ENCODE measurements at regions not wholly inside any gene's neighbourhood (a gene's known extent, or its start where the extent isn't known, plus 50 kb on each side); places are given as distances from the start of the nearest gene placed in this dataset.
"Not testable (repeated sequence)": the region's sequence is repeated elsewhere in the genome, so short reads cannot be mapped to it uniquely, and the experiment has no call there.

DNA sequence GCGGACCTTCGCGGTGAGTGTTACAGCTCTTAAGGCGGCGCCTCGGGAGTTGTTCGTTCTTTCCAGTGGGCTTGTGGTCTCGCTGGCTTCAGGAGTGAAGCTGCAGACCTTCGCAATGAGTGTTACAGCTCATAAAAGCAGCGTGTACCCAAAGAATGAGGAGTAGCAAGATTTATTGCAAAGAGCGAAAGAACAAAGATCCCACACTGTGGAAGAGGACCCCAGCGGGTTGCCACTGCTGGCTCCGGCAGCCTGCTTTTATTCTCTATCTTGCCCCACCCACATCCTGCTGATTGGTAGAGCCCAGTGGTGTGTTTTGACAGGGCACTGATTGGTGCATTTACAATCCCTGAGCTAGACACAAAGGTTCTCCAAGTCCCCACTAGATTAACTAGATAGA is 941.9 kb downstream of the C4orf33 start:
- DNase-seq (ENCODE audit: insufficient read length, low spot score); FAIRE-seq: not testable (repeated sequence)

DNA sequence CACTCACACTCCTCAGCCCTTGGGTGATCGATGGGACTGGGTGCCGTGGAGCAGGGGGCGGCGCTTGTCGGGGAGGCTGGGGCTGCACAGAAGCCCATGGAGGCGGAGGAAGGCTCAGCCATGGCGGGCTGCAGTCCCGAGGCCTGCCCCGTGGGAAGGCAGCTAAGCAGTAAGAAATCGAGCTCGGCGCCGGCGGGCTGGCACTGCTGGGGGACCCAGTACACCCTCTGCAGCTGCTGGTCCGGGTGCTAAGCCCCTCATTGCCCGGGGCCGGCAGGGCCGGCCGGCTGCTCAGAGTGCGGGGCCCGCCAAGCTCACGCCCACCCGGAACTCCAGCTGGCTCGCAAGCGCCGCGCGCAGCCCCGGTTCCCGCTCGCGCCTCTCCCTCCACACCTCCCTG is 942.6 kb downstream of the C4orf33 start:
- FAIRE-seq; DNase-seq (ENCODE audit: insufficient read length, low spot score): not testable (repeated sequence)

DNA sequence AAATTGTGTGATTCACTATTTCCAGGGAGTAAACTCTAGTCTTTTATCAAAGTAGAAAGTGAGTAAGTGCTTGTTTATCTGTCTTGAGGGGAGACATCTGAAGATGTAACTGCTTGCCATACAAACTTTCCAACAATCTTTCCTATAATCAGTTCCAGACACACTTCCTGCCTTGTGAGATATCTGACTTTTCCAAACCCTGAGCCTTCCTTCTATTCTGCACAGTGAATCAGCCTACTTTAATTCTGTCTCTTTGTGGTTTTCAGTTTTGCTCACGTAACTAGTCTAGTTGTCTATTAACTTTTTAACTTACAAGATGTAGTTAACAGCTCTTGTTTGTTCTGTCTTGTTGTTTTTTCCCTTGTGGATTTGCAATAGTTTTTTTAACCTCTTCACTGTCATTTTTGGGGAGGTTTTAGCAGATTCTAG is 947.8 kb downstream of the C4orf33 start:
- DNase-seq (ENCODE audit: insufficient read length, low spot score) (no peak), FAIRE-seq (peak; percentile 96)

DNA sequence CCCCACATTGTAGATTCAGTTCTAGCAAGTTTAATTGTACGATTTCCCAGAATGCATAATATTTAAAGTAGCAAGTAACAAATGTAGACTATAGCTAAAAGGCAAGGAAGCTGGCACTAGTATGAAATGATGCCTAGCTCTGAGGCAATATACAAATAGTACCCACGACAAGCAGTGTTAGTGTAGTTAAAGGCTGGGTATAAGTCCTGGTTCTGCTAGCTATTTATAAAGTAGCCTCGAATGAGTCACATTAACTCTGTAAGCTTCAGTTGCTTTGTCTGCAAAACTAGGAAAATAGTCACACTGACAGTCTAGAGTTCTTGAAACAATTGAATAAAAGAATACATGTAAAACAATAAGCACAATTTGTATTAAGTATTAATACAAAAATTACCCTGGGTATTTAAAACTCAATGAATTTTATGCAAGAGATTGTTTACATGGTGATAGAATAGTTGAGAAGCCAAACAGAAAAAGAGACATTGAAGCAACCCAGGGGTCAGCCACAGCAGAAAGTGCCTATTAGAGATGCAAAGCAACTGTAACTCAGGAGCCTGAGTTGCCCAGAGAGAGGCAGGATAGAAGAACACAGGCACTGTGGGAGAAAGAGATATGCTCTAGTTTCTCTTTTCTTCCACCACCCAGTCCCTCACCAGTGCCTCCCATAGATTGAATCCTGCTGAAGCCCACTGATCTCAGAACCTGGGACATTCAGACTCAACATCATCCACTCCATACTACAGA is 949.0 kb downstream of the C4orf33 start:
- DNase-seq (ENCODE audit: insufficient read length, low spot score): no peak

DNA sequence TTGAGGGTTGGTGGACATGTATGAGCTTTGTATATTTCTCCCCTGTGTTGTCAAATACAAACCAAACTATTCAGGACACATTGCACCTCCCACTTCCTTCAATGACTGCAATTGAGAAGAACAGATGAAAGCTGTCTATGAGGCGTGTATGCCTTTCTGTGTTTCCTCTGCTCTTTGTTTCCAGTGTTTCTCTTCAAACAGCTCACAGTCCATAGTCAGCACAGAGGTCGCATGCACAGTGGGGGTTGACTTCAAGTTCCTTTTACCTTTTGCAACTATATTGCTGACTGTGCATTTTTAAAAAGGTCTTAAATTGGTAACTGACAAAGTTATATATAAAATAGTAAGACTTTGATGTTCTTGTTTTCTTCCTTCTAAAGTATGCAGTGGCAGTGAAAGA is 957.8 kb downstream of the C4orf33 start:
- DNase-seq (ENCODE audit: insufficient read length, low spot score) (no peak), FAIRE-seq (no peak)

More for the DNA sequence above, 949.0 kb downstream of the C4orf33 start:
- peak; percentile 42 for FAIRE-seq

DNA sequence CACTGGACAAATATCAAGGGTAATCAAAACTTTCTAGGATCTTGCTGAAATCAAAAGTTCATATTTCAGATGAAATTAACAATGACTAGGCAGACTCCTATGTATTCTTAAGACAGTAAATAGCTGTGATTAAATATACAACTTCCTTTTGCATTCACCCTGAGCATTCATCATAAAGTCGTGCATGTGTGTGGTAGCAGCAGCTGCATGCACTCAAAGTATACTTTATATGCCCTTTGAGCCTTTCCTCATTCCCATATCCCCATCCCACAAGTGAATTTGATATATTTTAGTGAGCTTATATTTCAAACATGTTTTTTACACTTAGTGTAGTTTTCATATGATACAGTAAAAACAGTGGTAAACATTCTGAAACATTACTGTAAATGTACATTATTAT is 959.0 kb downstream of the C4orf33 start:
- FAIRE-seq: no peak
- no peak for DNase-seq (ENCODE audit: insufficient read length, low spot score)

DNA sequence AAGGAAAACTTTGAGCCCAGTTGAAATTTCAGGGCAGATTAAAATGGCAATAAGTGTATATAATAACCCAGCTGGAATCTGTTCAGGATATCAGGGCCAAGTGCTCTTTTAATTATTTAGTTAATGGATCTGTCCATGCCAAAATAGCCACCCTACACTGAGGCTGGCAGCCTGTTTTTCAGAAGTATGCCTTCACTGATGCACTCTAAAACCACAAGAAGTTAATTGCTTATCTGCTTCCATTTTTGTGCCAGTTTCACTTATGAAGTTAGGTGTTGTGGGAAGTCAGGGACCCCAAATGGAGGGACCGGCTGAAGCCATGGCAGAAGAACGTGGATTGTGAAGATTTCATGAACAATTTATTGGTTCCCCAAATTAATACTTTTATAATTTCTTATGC is 960.3 kb downstream of the C4orf33 start:
- FAIRE-seq (no peak), DNase-seq (ENCODE audit: insufficient read length, low spot score) (no peak)

DNA sequence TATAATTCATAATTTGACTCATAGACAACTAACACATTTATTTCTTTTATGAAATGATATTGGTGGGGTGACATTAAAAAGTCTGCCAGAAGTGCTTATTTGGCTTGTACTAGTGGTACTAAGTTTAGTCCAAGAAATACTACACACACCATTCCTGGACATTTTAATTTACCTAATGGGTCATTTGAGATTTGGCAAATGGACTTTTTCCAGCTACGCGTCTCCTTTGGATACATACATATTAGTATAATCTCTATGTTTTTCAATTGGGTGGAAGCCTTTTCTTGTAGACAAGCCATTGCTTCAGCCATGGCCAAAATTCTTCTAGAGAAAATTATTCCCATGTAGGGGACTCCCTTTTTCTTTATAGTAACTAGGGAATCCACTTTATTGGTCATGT is 968.5 kb downstream of the C4orf33 start:
- FAIRE-seq (no peak), DNase-seq (ENCODE audit: insufficient read length, low spot score) (no peak)

DNA sequence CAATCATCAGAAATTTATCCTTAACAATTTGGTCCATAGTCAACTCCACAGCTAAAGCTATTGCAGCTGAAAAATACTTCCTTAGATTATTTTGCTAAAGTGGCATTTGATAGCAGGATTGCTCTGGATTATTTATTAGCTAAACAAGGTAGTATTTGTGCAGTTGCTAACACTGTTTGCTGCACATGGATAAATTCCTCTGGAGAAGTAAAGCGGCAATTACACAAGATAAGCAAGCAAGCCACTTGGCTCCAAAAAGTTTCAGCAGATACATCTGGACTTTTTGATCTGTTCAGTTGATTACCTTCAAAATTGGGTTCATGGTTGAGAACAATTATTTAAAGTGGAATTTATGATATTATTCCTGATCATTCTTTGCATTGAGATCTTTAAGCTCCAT is 971.5 kb downstream of the C4orf33 start:
- no peak for DNase-seq (ENCODE audit: insufficient read length, low spot score)

DNA sequence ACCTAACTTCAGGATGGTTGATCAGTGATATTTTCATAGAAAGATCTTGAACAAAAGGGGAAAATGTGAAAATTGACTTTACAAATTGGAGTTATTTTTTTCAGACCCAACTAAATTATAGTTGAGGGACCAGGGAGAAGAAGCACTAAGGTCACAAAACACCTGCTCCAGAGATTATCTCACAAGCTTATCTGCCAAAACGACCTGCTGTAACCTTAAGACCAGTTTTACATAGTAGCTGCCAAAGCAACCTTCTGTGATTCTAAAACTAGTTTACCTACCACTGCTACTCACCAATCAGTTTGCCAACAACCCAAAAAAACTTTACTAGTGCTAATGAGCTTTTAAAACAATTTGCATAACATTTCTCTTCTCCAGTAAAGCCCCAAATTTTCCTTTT is 972.1 kb downstream of the C4orf33 start:
- DNase-seq (ENCODE audit: insufficient read length, low spot score): no peak
- FAIRE-seq: no peak

More for the DNA sequence above, 971.5 kb downstream of the C4orf33 start:
- no peak for FAIRE-seq

DNA sequence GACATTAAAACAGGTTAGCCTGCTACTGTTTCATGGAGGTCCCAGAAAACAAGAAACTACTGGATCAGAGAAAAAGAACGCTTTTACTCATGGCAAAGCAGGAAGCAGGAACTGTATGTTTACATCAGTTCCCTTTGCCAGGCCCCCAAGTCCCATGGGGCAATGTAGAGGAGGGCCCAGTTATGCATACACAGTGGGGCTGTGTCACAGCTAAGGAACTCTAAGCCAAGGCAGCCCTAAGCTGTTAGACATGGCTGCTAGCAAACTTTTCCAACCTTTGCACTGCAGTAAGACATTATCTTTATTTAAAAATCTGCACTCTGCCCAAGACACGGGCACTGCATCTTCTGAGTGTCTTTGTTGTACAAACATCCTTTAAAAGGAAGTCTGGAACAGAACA is 975.8 kb downstream of the C4orf33 start:
- DNase-seq (ENCODE audit: insufficient read length, low spot score): no peak
- no peak for FAIRE-seq

DNA sequence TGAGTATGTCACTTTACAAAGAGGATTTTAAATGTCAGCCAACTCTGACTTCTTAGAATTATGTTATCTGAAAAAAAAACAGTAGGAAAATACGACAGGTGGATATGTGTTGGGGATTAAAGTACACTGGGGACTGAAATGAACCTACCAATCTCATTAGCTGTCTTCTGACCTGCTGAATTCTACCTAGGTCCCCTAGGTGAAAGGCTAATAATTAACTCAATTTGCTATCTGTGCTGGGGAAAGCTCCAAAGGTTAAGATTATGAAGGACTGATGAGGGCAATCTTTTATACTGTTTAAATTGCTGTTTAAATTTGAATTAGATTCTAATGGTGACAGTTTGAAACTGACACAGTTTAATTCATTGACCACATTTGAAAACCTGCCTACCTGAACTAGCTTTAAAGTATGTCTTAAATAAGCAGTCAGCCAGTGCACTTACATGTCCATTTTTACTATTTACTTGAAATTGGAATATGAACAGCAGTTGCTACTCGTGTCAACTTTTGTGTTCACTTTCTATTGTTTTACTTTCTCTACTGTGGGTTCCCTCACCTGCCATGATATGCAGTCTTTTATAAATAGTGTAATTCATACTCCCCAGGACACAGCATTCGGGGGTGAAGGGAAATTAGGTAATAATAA is 977.3 kb downstream of the C4orf33 start:
- no peak for FAIRE-seq

DNA sequence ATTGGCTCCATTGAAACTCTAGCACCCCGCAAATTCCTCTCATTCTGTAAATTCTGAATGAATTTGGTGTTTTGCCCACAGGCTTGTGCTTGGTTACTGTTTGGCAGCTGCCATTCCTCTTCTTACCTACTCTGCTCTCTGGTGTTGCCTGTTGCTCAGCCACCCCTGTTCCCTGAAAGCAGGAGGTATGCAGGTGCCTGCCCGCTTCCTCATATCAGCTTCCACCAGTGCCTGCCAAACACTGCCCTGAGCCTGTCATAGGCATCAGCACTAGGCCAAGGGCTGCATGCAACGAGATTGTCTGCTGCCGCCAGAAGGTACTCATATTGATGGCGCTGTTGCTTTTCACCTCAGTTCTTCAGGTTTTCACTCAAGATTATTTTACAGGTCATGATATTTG is 978.1 kb downstream of the C4orf33 start:
- FAIRE-seq: peak; percentile 31

More for the DNA sequence above, 977.3 kb downstream of the C4orf33 start:
- DNase-seq (ENCODE audit: insufficient read length, low spot score): no peak

DNA sequence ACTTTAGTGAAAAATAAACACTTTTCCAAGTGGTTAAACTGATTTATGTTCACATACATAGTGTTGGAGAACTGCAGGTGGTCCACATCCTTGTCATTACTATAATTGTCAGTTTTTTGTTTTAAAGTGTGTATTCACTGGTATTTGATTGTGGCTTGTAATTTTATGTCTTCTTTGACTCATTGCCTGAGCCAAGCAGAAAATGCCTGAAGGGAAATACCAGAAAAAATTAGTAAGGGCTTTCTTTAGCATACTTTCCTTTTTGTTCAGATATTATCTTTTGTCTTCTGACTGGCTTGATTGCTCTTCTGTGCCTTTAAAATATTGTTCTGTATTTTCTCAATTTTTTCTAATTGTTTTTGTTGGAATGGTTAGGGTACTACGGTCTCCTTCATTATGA is 981.3 kb downstream of the C4orf33 start:
- FAIRE-seq: no peak
- no peak for DNase-seq (ENCODE audit: insufficient read length, low spot score)

More for the DNA sequence above, 978.1 kb downstream of the C4orf33 start:
- no peak for DNase-seq (ENCODE audit: insufficient read length, low spot score)

DNA sequence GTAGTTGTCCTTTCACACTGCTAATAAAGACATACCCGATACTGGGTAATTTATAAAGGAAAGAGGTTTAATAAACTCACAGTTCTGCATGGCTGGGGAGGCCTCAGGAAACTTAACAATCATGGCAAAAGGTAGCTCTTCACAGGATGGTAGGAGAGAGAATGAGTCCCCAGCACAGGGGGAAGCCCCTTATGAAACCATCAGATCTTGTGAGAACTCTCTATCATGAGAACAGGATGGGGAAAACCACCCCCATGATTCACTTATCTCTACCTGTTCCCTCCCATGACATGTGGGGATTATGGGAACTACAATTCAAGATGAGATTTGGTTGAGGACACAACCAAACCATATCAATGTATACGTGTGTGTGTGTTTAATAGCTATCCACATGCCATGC is 983.1 kb downstream of the C4orf33 start:
- not testable (repeated sequence) for FAIRE-seq; DNase-seq (ENCODE audit: insufficient read length, low spot score)

DNA sequence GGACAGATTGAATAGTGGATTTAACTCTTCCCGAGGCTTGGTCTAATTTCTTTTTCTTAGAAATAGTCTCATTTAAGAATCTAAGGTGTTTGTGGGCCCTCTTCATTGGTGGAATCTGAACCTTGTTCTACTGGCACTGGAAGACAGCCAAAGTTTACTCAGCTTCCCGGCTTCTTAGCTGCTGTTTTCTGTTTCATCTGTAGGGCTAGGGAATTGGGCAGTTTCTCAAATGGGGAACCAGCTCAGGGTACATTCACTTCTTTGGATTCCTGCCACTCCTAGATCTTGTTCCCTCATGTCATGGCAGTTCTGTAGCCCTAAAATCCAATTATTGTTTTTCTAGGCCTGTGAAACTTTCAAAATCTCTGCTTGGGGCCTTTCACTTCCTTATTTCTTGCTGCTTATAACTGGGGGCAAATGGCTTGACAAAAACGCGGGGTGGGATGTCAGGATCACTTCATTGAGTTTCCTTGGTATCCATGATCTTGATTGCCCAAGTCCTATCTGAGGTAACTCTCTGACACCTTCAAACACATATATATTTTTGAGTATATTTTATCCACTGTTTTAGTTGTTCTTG is 985.0 kb downstream of the C4orf33 start:
- no peak for FAIRE-seq

DNA sequence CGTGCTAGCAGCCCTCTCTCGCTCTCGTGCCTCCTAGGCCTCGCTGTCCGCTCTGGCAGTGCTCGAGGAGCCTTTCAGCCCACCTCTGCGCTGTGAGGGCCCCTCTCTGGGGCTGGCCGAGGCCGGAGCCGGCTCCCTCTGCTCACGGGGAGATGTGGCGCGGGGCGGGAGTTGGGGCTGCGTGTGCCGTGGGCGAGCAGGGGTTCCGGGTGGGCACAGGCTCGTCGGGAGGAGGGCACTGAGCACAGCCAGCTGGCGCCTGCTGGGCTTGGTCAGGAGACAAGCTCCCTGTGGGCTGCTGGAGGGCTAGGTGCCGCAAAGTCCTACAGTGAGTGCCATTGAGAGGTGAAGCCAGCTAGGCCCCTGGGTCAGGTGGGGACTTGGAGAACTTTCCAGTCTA is 994.5 kb downstream of the C4orf33 start:
- FAIRE-seq: no peak
- DNase-seq (ENCODE audit: insufficient read length, low spot score): no peak

More for the DNA sequence above, 985.0 kb downstream of the C4orf33 start:
- DNase-seq (ENCODE audit: insufficient read length, low spot score): no peak

DNA sequence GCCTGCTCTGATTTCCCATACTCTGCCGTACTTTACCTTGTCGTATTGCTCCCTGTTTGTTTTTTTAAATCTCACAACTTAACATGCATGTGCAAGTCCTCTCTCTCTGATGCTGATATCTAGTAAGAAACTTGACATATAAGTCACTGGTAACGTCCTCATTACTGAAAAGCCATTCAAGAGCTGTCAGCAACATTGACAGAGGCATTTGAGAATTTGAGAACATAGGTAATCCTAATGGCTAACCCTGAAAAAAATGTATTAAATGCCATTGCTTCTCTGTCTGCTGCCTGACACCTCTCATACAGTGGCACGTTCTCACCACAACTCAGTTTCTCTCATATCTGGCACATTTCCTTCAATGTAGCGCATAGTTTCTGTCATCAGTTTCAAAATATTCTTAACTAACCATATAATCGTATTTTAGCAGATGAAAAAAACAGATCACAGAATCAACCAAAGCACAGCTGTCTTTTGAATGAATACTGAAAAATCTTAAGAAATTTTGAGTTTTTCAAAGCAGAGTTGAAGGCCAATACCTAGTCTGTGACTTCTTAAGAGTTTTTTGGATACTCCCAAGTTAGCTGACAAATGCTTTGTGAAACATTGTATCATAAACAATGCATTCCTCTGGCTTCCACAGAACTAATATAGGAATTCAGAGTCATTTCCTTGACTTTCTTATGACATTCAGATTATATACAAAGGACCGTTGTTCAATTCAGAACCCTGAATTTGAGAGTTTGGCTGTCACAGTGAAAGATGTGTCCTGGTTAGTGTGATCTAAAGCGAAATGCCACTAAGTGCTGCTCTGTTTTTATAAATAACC is 996.4 kb downstream of the C4orf33 start:
- no peak for FAIRE-seq
- no peak for DNase-seq (ENCODE audit: insufficient read length, low spot score)

DNA sequence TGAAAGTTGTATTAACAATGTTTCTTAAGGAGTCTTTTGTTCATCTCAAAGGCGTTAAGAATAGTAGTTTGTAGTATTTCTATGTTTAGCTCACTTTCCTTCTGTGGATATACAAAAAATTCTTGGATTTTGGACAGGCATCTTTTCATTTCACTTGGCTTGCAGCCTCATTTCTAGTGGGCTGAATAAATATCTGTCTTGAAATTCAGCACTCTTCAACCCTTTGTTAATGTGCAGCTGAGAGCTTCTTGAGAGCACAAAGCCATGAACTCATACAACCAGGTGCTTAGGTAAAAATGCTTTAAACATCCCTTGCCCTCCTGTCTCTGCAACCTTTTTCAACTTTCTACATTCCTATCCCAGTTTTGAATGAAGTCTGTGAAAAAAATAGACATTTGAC is 1003.2 kb downstream of the C4orf33 start:
- no peak for DNase-seq (ENCODE audit: insufficient read length, low spot score)
- no peak for FAIRE-seq

DNA sequence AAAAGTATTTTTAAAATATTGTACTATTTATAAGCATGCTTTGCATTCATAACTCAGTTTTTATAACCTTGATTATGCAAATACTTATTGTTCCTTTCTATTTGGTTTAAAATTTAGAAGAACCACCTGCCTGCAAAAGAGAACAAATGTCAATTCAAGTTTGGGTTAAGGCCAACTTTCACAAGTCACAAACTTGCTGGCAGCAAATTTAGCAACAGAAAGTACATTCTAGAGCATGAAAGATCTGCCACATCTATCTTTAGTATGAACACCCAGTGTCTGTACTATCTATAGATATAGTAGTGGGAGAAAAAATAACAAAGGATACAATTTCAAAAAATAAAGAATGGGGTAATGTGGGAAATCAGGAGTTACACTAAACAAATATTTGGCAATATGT is 1014.2 kb downstream of the C4orf33 start:
- FAIRE-seq (no peak), DNase-seq (ENCODE audit: insufficient read length, low spot score) (no peak)

DNA sequence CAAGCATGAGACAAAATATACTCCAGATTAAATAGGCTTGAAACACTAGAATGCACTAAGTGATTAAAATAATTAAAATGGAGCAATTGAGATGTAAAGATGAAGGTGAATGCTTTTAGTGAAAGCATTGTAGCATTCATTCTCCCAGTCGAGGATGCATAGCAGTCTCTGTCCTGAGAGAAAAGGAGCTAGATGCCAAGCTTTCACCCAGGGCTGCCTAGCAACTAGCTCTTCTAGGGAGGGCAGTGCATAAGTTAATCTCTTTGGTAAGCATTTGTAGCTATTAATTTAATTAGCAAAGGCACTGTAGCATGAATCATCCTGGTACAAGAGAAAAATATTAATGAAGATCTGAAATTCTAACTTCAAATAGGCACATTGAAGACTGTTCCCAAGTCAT is 1014.8 kb downstream of the C4orf33 start:
- FAIRE-seq (no peak), DNase-seq (ENCODE audit: insufficient read length, low spot score) (no peak)
